ENCODE measurements at regions not wholly inside any gene's neighbourhood (a gene's known extent, or its start where the extent isn't known, plus 50 kb on each side); places are given as distances from the start of the nearest gene placed in this dataset.
A peak's percentile ranks its signal among the peaks of the same experiment; 100 is the strongest.

GRCh38 chr15:93941697-93942096, 289.7 kb upstream of the MCTP2 start:
- Histone ChIP-seq H3K9me3 (no peaks in the 10 kb centered on the region), H3K27me3 (no peaks in the 10 kb centered on the region), H3K27ac (no peak overlapping the region), H3K36me3 (no peaks in the 10 kb centered on the region), H3K4me3 (no peak overlapping the region), H3K4me1 (no peaks in the 10 kb centered on the region)
- TF ChIP-seq POLR2A (IDR thresholded peaks at IDR 0.05) (no peak), CTCF (IDR thresholded peaks at IDR 0.05) (no peak), EP300 (IDR thresholded peaks at IDR 0.05; ENCODE audit: low read depth) (no peak), POLR2AphosphoS5 (IDR thresholded peaks at IDR 0.05) (no peak)
- 58 to 59% methylated on average over 3 to 4 of the region's 4 CpGs for WGBS, 2 donors (ENCODE audit: low coverage in 1 of 2)
- DNase-seq = no peak
- in situ Hi-C loops (cut with MboI; ENCODE audit: low pct_ligation_motif_present in 1 of 4, low pct_unique_long_range_greater_than_20kb in 1 of 4, low sequenced_read_pairs in 3 of 4) = no loop called here
- intact Hi-C loops (cut with DNase I; ENCODE audit: low total_unique reads) = no loop called here

GRCh38 chr15:93940226-93940625, 291.1 kb upstream of the MCTP2 start:
- 60% methylated on average over 1 of the region's 1 CpG; no CpG with 5 or more reads in 1 of the 2 donors for WGBS, 2 donors (ENCODE audit: low coverage in 1 of 2)
- in situ Hi-C loops (cut with MboI; ENCODE audit: low pct_ligation_motif_present in 1 of 4, low pct_unique_long_range_greater_than_20kb in 1 of 4, low sequenced_read_pairs in 3 of 4) = no loop called here

DNA sequence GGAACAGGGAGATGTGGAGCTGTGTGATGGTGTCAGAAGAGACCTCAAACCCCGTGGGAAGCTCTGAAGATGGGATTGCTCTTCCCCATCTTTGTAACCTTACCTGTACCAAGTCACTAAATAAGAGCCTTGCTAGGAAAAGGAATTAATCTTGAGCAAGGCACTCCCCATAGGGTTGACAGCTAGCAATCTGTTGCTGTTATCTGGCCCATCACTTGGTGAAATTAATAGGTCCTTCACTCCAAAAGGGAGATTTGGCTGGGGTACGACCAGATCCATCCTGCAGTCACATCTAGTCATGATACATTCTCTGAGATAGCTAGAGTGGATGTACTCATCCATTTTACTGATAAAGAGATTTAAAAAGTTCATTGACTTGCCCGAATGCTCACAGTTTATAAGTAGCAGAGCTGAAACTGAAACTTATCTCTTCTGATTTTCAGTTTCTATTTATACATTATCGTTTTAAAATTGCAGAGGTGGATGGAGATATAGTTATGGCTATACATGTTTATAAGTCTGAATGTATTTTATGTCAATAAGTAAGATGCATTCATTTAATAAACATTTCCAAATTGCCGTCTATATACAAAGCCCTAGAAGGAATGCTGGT, 299.1 kb upstream of the MCTP2 start:
- no peak for DNase-seq
- Histone ChIP-seq H3K4me3 (no peak overlapping the region), H3K36me3 (no peaks in the 10 kb centered on the region), H3K27me3 (no peaks in the 10 kb centered on the region), H3K9me3 (no peaks in the 10 kb centered on the region), H3K4me1 (no peaks in the 10 kb centered on the region), H3K27ac (no peak overlapping the region)
- intact Hi-C loops (cut with DNase I; ENCODE audit: low total_unique reads) (no loop called here), in situ Hi-C loops (cut with MboI; ENCODE audit: low pct_ligation_motif_present in 1 of 4, low pct_unique_long_range_greater_than_20kb in 1 of 4, low sequenced_read_pairs in 3 of 4) (no loop called here)
- no peak for TF ChIP-seq EP300 (IDR thresholded peaks at IDR 0.05; ENCODE audit: low read depth)
- TF ChIP-seq POLR2A (IDR thresholded peaks at IDR 0.05) = no peak
- TF ChIP-seq CTCF (IDR thresholded peaks at IDR 0.05) = no peak
- TF ChIP-seq POLR2AphosphoS5 (IDR thresholded peaks at IDR 0.05) = no peak
- WGBS, 2 donors (ENCODE audit: low coverage in 1 of 2) = 42 to 48% methylated on average over 4 to 5 of the region's 5 CpGs

More at GRCh38 chr15:93940226-93940625, 291.1 kb upstream of the MCTP2 start:
- Histone ChIP-seq H3K27ac (no peak overlapping the region), H3K9me3 (no peaks in the 10 kb centered on the region), H3K4me1 (no peaks in the 10 kb centered on the region), H3K36me3 (no peaks in the 10 kb centered on the region), H3K4me3 (no peak overlapping the region), H3K27me3 (no peaks in the 10 kb centered on the region)
- no peak for DNase-seq
- intact Hi-C loops (cut with DNase I; ENCODE audit: low total_unique reads) = no loop called here
- TF ChIP-seq POLR2AphosphoS5 (IDR thresholded peaks at IDR 0.05) (no peak), CTCF (IDR thresholded peaks at IDR 0.05) (no peak), POLR2A (IDR thresholded peaks at IDR 0.05) (no peak), EP300 (IDR thresholded peaks at IDR 0.05; ENCODE audit: low read depth) (no peak)

- in situ Hi-C loops (cut with MboI; ENCODE audit: low pct_ligation_motif_present in 1 of 4, low pct_unique_long_range_greater_than_20kb in 1 of 4, low sequenced_read_pairs in 3 of 4) (no loop called here), intact Hi-C loops (cut with DNase I; ENCODE audit: low total_unique reads) (no loop called here)
- peak; percentile 14 for DNase-seq
- WGBS, 2 donors (ENCODE audit: low coverage in 1 of 2) = 55 to 66% methylated on average over 5 to 7 of the region's 7 CpGs
- H3K4me1 ChIP-seq = no peaks in the 10 kb centered on the region
- no peaks in the 10 kb centered on the region for H3K36me3 ChIP-seq
- no peak for TF ChIP-seq EP300 (IDR thresholded peaks at IDR 0.05; ENCODE audit: low read depth)
- TF ChIP-seq POLR2AphosphoS5 (IDR thresholded peaks at IDR 0.05) = peak in 1 of 3 donors; percentile 11
- H3K4me3 ChIP-seq = no peak overlapping the region
- no peaks in the 10 kb centered on the region for H3K9me3 ChIP-seq
- peak overlapping the region; percentile 26 to 41 (median 36) for H3K27ac ChIP-seq
- H3K27me3 ChIP-seq = no peaks in the 10 kb centered on the region
These were observed 301.8 kb upstream of the MCTP2 start for GRCh38 chr15:93929375-93930094.
